Adrenal gland (tissue), 9 donors: ENCODE measurements at regions not wholly inside any gene's neighbourhood (a gene's known extent, or its start where the extent isn't known, plus 50 kb on each side); places are given as distances from the start of the nearest gene placed in this dataset.

Source experiments
- DNase-seq, 7 donors: peaks; one replicate each; pipeline ENCODE4 v3.0.0-alpha.2; 2019 to 2020
- H3K27ac ChIP-seq, 5 donors: fragments of 200-600 bp; sonication (generic) in 4 of 5; 1 replicate in 3 of 5; 2 replicates in 2 of 5; pipeline versions ENCODE4 v1.5.1 to v1.8.0; 2016 to 2020; ENCODE audit warnings: mild to moderate bottlenecking in 1 of 5
- H3K27me3 ChIP-seq: fragments of 200-600 bp; 2 replicates; pipeline ENCODE4 v1.8.0; 2021
- H3K36me3 ChIP-seq, 2 donors: fragments of 200-600 bp; replicated peaks in 1 of 2; 1 replicate in 1 of 2; 2 replicates in 1 of 2; pipeline versions ENCODE4 v1.5.1 to v1.8.0; 2018 to 2022
- H3K4me1 ChIP-seq, 2 donors: fragments of 200-600 bp; replicated peaks in 1 of 2; 1 replicate in 1 of 2; 2 replicates in 1 of 2; pipeline versions ENCODE4 v1.5.1 to v1.8.0; 2018 to 2021
- H3K4me3 ChIP-seq, 4 donors: fragments of 200-600 bp; sonication (generic) in 3 of 4; one replicate each; pipeline ENCODE4 v1.5.1; 2016 to 2018
- H3K9me3 ChIP-seq, 3 donors: fragments of 200-600 bp; sonication (generic) in 1 of 3; replicated peaks in 1 of 3; 1 replicate in 2 of 3; 2 replicates in 1 of 3; pipeline versions ENCODE4 v1.5.1 to v1.8.0; 2016 to 2021
- CTCF ChIP-seq, 6 experiments: fragments of 450-650 bp in 4 of 6; fragments of 200-600 bp in 2 of 6; sonication (generic) in 1 of 6; IDR thresholded peaks; 1 replicate in 5 of 6; 2 replicates in 1 of 6; pipeline versions ENCODE4 v1.5.1 to v1.8.0; 2016 to 2021; ENCODE audit warnings: antibody characterized with exemption in 6 of 6, mild to moderate bottlenecking in 2 of 6, moderate library complexity in 1 of 6
- POLR2A ChIP-seq, 2 donors: fragments of 450-650 bp; IDR thresholded peaks; one replicate each; pipeline ENCODE4 v1.6.1; 2017; ENCODE audit warnings: antibody characterized with exemption in 2 of 2, mild to moderate bottlenecking in 2 of 2, moderate library complexity in 1 of 2
- WGBS, 4 donors: extraction: QIAGEN DNeasy Blood & Tissue Kit in 2 of 4; methylation state at CpG; one replicate each; pipeline versions ENCODE4 v1.1.5 to v1.1.7; 2013 to 2017; 5-methylcytosine and 5-hydroxymethylcytosine counted together
- intact Hi-C, 2 donors: fragments of 100-400 bp; cut with DNase I; formaldehyde crosslinking; loops; one replicate each; pipeline versions ENCODE4 v1.14.1 to v1.15.0; 2022 to 2023
- donor health status: healthy with polysubstance abuse.
- donor health status: Bipolar disorder and iron deficiency.
- donor health status: DM: yes; HTN: yes; CAD: no.
- donor health status: DM: no; HTN: no; CAD: no.
- donor health status: DM: no; HTN: no; CAD: no.

GRCh38 chr15:20351448-20351971, 190.1 kb downstream of the GOLGA6L6 start:
- TF ChIP-seq CTCF (IDR thresholded peaks at IDR 0.05) = no peak
- TF ChIP-seq POLR2A (IDR thresholded peaks at IDR 0.05) = no peak
- 56 to 62% (median 58%) methylated on average over 8 to 9 of the region's 9 CpGs for WGBS, 4 donors
- Histone ChIP-seq H3K36me3 (no peaks in the 10 kb centered on the region), H3K9me3 (no peaks in the 10 kb centered on the region), H3K27me3 (peaks cover 19% of the 10 kb centered on the region), H3K4me1 (no peaks in the 10 kb centered on the region), H3K4me3 (no peak overlapping the region), H3K27ac (no peak overlapping the region)
- intact Hi-C loops = no loop called here
- peak in 3 of 7 donors; percentile 11 to 25 (median 19) for DNase-seq

- DNase-seq = peak in 2 of 7 donors; percentile 6 to 16
- intact Hi-C loops = no loop called here
- WGBS, 4 donors = 67 to 73% (median 71%) methylated on average over 13 of the region's 13 CpGs
Observed at GRCh38 chr15:20349774-20350498, 191.7 kb downstream of the GOLGA6L6 start.

GRCh38 chr15:20348900-20349773, 192.5 kb downstream of the GOLGA6L6 start:
- WGBS, 4 donors = 75 to 82% (median 80%) methylated on average over 14 to 18 of the region's 18 CpGs
- no peak for TF ChIP-seq POLR2A (IDR thresholded peaks at IDR 0.05)
- TF ChIP-seq CTCF (IDR thresholded peaks at IDR 0.05) = no peak
- Histone ChIP-seq H3K4me1 (no peaks in the 10 kb centered on the region), H3K36me3 (no peaks in the 10 kb centered on the region), H3K4me3 (no peak overlapping the region), H3K27me3 (peaks cover 19% of the 10 kb centered on the region), H3K27ac (no peak overlapping the region), H3K9me3 (no peaks in the 10 kb centered on the region)
- DNase-seq = peak in 4 of 7 donors; percentile 7 to 42 (median 17)
- intact Hi-C loops = no loop called here

More at GRCh38 chr15:20349774-20350498, 191.7 kb downstream of the GOLGA6L6 start:
- H3K27ac ChIP-seq = no peak overlapping the region
- H3K4me3 ChIP-seq = no peak overlapping the region
- H3K27me3 ChIP-seq = peaks cover 19% of the 10 kb centered on the region
- H3K4me1 ChIP-seq = no peaks in the 10 kb centered on the region
- no peaks in the 10 kb centered on the region for H3K36me3 ChIP-seq
- TF ChIP-seq CTCF (IDR thresholded peaks at IDR 0.05) (no peak), POLR2A (IDR thresholded peaks at IDR 0.05) (no peak)
- no peaks in the 10 kb centered on the region for H3K9me3 ChIP-seq

GRCh38 chr15:20348291-20348899, 193.2 kb downstream of the GOLGA6L6 start:
- H3K4me1 ChIP-seq = no peaks in the 10 kb centered on the region
- no peak overlapping the region for H3K4me3 ChIP-seq
- H3K36me3 ChIP-seq = no peaks in the 10 kb centered on the region
- intact Hi-C loops = no loop called here
- no peaks in the 10 kb centered on the region for H3K9me3 ChIP-seq
- 74 to 87% (median 80%) methylated on average over 13 of the region's 13 CpGs for WGBS, 4 donors
- peak in 1 of 7 donors; percentile 4 for DNase-seq
- H3K27me3 ChIP-seq = peaks cover 19% of the 10 kb centered on the region
- H3K27ac ChIP-seq = no peak overlapping the region
- TF ChIP-seq POLR2A (IDR thresholded peaks at IDR 0.05) (no peak), CTCF (IDR thresholded peaks at IDR 0.05) (no peak)
